Lower leg skin (tissue), 3 donors: ENCODE measurements at regions not wholly inside any gene's neighbourhood (a gene's known extent, or its start where the extent isn't known, plus 50 kb on each side); places are given as distances from the start of the nearest gene placed in this dataset.
"Not testable (repeated sequence)": the region's sequence is repeated elsewhere in the genome, so short reads cannot be mapped to it uniquely, and the experiment has no call there.

Experiments used
- CTCF ChIP-seq, 3 donors: fragments of 450-650 bp; IDR thresholded peaks; one replicate each; pipeline ENCODE4 v1.5.1; 2016; ENCODE audit warnings: antibody characterized with exemption in 3 of 3, mild to moderate bottlenecking in 3 of 3, moderate library complexity in 2 of 3
- POLR2A ChIP-seq, 2 donors: fragments of 450-650 bp; IDR thresholded peaks; one replicate each; pipeline ENCODE4 v1.6.1; 2016 to 2017; ENCODE audit warnings: antibody characterized with exemption in 2 of 2, mild to moderate bottlenecking in 1 of 2, moderate library complexity in 1 of 2

DNA sequence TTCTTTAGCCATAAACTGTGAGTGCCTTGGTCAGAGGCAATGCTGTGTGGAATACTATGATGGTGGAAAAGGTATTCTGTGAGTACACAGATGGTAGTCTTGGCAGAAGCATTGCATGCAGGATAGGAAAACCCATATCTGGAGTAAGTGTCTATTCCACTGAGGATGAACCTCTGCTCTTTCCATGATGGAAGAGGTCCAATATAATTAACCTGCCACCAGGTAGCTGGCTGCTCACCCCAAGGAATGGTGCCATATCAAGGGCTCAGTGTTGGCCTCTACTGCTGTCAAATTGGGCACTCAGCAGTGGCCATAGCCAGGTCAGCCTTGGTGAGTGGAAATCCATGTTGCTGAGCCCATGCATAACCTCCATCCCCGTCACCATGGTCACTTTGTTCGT lies 138.1 kb upstream of the KCND3 start:
- not testable (repeated sequence) for TF ChIP-seq POLR2A, CTCF (IDR thresholded peaks at IDR 0.05)
